GM21447 (cell line): ENCODE measurements at regions not wholly inside any gene's neighbourhood (a gene's known extent, or its start where the extent isn't known, plus 50 kb on each side); places are given as distances from the start of the nearest gene placed in this dataset.

ENCODE experiments used
- ATAC-seq: cut with Tn5 transposase; IDR thresholded peaks from one replicate; pipeline ENCODE4 v1.9.1; 2021; ENCODE audit not compliant: unreplicated experiment

- ATAC-seq: no peak
These were observed 93.7 kb upstream of the SPON1 start for GRCh38 chr11:13868710-13869397.

DNA sequence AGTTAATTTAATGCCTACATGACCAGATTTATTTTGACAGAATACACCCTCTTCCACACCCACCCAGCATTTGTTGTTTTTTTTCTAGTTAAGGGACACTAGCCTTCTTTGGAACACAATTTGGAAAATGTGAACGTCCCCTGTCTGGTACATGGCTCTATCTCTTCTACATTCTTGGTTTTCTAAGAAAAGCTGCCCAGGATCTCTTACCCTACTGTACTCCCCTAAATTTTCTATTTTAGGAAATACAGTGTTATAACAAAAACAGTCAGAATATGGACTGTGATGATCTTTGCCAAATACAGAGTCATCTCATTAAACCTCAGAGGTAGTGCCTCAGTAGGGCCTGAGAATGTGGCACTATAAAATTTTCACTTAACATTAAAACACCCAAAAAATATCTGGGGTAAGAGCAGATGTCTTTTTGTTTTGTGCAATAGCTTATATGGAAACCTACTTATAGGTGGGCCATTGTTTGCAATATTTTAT is 93.1 kb upstream of the SPON1 start:
- ATAC-seq: no peak

DNA sequence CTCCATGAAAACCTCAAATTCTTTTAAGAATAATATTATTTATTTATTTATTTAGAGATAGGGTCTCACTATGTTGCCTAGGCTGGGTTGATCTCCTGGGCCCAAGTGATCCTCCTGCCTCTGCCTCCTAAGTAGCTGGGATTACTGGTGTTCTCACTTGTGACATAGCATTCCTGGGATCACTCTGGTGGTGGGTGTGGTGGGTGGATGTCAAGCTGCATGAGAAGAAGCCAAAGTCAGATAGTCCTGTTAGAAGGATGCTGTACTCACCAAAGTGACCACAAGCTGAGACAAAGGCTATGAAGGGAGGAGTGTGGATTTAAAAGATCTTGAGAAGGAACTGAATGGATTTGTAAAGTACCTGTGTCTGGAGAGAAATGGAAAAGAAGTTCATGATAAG is 87.9 kb upstream of the SPON1 start:
- ATAC-seq: no peak

- no peak for ATAC-seq
These were observed 86.9 kb upstream of the SPON1 start for GRCh38 chr11:13875643-13876042.

- ATAC-seq: no peak
These were observed 86.1 kb upstream of the SPON1 start for GRCh38 chr11:13876423-13876822.

- ATAC-seq: no peak
These were observed 84.4 kb upstream of the SPON1 start for GRCh38 chr11:13878077-13878476.

- no peak for ATAC-seq
These were observed 81.9 kb upstream of the SPON1 start for GRCh38 chr11:13880634-13881033.

- ATAC-seq: no peak
These were observed 81.2 kb upstream of the SPON1 start for GRCh38 chr11:13881226-13881905.

GRCh38 chr11:13883042-13883441 is 79.5 kb upstream of the SPON1 start:
- peak; percentile 71 for ATAC-seq

- no peak for ATAC-seq
These were observed 78.9 kb upstream of the SPON1 start for GRCh38 chr11:13883589-13883988.

- no peak for ATAC-seq
These were observed 78.2 kb upstream of the SPON1 start for GRCh38 chr11:13884158-13884799.

DNA sequence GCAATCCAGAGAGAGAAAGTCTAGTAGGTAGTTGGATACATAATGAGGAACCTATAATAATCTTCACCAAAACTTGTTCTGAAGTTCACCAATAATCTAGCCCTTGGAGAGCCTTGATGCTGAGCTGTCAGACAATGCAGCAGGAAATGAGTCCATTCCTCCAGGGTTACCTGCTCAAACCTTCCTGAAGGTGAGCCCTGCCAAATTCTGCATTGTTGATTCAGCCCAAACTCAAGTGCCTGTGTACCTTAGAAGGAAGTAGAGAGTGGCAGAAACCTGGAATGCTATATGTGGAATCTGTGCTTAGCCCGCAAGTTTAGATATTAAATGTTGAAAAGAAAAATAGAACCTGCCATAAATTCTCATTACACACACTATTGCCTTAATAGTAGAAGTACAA is 77.4 kb upstream of the SPON1 start:
- no peak for ATAC-seq

DNA sequence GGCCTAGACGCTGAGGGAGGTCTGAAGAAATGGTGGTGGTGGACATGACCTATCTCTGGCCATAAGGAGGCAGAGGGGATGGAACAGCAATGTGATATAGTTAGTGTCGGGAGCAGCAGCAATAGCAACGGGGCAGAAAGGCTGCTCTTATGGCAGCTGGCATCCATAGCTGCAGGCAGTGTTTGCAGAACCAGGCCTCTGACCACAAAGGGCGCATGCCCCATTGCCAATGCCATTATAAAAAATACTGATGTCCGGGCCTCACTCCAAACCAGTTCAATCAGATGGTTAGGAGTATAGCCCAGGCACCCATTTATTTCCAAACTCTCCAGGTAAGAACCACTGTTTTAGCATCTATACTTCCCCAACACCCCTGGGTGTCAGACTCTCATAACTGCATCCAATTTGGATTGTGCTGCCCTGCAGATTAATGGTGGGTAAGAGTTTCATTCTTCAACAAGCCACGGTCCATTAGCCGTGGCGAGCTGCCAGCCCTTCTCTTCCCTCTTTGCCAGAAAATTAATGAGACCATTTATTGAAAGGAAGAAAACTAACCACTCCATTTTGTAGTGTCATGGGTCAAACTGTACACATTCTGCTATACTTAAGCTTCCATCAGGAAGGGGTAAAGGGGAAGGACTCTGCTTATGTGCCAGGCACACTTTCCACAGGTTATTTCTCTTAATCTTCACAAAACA is 72.8 kb upstream of the SPON1 start:
- ATAC-seq: no peak

- ATAC-seq: no peak
These were observed 70.6 kb upstream of the SPON1 start for GRCh38 chr11:13891911-13892310.

DNA sequence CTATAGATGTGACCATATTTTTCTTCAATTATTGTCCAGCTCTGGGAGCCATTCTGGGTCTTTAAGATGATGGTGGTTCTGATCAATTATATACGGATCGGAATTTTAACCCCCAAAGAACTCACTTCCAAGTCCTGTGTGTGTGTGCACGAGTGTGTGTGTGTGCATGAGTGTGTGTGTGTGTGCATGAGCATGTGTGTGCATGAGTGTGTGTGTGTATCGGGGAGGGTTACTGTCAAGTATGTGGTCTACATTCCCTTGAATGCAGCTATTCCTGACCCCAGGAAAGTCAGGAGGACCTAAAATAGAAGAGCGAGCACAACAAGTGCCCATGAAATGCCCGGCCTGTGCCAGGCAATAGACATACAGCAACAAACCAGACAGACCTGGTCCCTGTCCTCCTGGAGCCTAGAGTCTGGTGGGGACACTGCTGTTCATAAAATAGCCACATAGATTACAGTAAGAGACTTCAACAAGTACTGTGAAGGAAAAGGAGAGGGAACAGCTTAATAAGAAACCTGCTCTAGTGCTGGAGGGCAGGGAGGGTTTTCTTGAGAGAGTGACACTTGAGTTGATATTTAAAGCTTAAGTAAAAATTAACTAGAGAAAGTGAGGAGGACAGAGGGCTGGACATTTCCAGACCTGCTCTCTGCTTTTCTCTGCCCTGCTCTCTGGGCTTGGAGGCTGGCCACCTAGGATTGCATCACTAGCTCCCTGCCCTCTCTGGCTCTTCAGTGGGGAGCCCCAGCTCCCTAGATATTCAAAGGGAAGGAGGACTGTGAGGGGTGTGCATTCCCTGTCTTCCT is 66.1 kb upstream of the SPON1 start:
- ATAC-seq: no peak

DNA sequence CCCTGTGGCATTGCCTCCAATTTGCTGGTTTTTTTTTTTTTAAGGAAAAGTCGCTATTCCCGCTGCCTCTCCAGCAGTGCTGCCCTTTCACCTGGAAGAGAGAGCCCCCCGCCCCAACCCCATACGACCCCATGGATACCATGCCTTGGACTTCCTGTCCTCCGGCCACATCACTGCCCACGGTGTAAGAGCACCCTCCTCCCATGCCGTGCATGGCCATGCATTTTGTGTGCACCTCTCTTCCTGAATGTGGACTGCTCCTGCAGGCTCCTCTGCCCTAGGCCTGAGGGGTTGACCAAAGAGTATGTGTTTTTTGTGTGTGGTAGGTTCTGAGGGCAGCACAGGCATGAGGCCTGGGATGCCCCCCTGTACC is 65.6 kb upstream of the SPON1 start:
- no peak for ATAC-seq

DNA sequence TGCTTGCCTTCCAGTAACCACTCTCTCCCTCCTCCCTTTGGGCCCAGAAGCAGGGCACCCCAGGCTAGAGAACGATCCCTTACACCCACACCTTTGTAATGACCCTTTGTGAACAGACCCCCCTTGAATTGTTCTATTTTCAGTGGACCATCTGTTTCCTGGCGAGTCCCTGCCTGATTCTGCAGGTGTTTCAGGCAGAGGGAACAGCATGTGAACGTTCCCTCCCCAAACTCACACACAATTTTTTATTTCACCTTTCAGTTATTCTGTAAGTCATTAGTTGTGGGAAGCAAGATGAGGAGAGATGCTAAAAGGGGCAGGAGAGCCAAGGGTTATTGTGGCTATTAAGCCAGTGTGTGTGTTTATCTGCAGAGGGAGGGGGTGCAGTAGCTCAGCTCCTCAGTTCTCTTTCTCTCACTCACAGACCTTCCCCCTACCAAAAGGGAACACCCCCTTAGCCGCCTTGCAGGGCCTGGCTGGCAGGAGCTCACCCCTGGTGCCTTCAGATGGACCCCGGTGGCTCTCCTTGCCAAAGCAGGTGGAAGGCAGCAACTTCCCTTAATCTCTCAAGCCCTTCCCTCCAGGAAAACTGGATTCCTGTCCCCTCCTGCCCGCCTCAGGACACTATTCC is 64.8 kb upstream of the SPON1 start:
- ATAC-seq: no peak

GRCh38 chr11:13899603-13900002 is 62.9 kb upstream of the SPON1 start:
- ATAC-seq: no peak

GRCh38 chr11:13902523-13902922 is 60.0 kb upstream of the SPON1 start:
- ATAC-seq: no peak

DNA sequence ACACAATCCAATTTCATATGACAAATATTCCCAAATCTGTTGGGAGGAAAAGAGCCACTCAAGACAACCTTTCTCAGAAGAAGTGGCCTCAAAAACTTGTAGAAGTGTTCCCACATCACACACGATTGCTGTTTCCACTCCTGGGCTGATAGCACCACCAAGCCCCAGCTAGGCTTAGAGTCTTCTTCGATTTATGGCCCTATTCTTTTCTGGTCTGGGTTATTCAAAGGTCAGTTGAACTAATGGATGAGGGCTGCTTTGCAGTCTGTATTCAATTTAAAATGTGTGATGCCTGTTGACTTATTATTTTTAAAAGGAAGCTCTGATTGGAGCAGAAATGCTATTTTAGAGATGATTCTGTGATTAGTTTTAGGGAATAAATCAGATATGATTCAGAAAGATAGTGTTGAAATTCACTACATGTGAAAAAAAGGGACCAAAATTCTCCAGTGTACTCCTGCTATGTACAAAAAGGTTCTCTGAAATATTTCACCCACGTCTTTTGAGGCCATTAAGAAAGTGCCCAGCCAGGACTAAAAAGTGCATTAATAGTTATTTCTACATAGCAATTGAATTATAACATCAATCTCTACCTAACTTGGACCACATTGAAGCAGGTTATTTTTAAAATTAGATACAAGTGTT is 57.3 kb upstream of the SPON1 start:
- no peak for ATAC-seq
